Cardiac muscle cell (in vitro differentiated cells and primary cell): ENCODE measurements at regions not wholly inside any gene's neighbourhood (a gene's known extent, or its start where the extent isn't known, plus 50 kb on each side); places are given as distances from the start of the nearest gene placed in this dataset.
"Not testable (repeated sequence)": the region's sequence is repeated elsewhere in the genome, so short reads cannot be mapped to it uniquely, and the experiment has no call there.

Experiments
- DNase-seq, 2 donors: peaks; one replicate each; pipeline versions ENCODE4 v3.0.0 to v3.0.0-alpha.2; 2010 to 2017; ENCODE audit warnings: low read depth in 1 of 2, low spot score in 1 of 2
- H3K27ac ChIP-seq: fragments of 200-600 bp; sonication (generic); 2 replicates; pipeline ENCODE4 v1.5.1; 2016
- H3K27me3 ChIP-seq: fragments of 200-600 bp; sonication (generic); 2 replicates; pipeline ENCODE4 v1.6.0; 2016; ENCODE audit warnings: control low read depth
- H3K36me3 ChIP-seq: fragments of 200-600 bp; sonication (generic); 2 replicates; pipeline ENCODE4 v1.5.1; 2016; ENCODE audit warnings: control low read depth
- H3K4me1 ChIP-seq: fragments of 200-600 bp; sonication (generic); 2 replicates; pipeline ENCODE4 v1.8.1; 2017; ENCODE audit warnings: low read depth, mild to moderate bottlenecking, mixed run types
- H3K4me3 ChIP-seq: fragments of 200-600 bp; sonication (generic); 2 replicates; pipeline ENCODE4 v1.5.1; 2016; ENCODE audit warnings: mild to moderate bottlenecking
- H3K9me3 ChIP-seq: fragments of 200-600 bp; sonication (generic); 2 replicates; pipeline ENCODE4 v1.5.1; 2017; ENCODE audit warnings: low read depth, mild to moderate bottlenecking, control low read depth
- CTCF ChIP-seq: IDR thresholded peaks from 2 replicates; pipeline ENCODE4 v1.5.1; 2012; ENCODE audit warnings: low read depth, mild to moderate bottlenecking, low read length

DNA sequence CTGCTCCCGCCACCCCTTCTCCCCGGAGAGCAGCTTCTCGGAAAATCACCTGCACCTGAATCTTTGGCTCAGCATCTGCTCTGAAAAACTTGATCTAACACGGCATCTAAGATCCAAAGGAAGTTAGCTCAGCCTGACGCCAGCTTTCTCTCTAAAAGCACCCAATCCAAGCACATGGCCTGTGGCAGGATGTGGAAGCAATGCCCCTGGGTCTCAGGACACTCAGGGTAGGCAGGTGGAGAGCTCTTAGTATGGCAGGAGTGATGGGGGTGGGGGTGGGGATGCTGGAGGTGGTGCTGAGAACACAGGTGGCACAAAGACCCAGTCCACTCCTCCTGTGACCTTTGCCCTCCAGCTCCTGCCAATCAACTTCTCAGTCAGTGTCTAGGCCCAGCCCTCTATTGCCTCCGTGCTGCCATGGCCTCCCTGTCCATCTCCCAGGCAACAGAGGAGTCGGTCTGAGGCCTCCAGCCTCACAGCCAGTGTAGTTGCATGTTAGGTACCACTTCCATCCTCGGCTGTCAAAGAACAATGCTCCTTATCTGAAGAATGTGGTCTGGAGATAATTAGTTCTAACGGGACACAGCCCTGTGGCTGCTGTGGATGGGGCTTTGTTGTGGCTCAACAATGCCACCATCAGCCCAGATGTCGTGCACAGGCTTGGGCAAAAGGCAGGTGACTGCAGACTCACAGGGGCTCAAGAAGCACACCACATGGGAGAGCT is 180.0 kb upstream of the C14orf180 start:
- Histone ChIP-seq H3K36me3 (no peaks in the 10 kb centered on the region), H3K4me3 (no peak overlapping the region), H3K27ac (no peak overlapping the region), H3K27me3 (no peaks in the 10 kb centered on the region), H3K4me1 (no peaks in the 10 kb centered on the region), H3K9me3 (no peaks in the 10 kb centered on the region)
- TF ChIP-seq CTCF, result no peak
- DNase-seq, result peak in 1 of 2 donors; percentile 24

DNA sequence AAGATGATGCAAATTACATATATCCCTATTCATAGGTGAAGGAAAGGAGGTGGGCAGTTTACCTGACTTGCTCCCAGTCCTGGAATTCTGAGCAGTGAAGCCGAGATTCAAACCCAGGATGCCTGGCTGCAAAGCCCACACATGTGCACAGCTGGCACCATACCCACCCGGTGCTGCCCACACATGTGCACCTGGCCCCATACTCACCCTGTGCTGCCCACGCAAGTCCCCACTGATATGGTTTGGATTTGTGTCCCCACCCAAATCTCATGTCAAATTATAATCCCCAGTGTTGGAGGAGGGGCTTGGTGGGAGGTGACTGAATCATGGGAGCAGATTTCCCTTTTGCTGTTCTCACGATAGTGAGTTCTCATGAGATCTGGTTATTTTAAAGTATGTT is 179.2 kb upstream of the C14orf180 start:
- Histone ChIP-seq H3K9me3 (no peaks in the 10 kb centered on the region), H3K27me3 (no peaks in the 10 kb centered on the region), H3K27ac (no peak overlapping the region), H3K36me3 (no peaks in the 10 kb centered on the region), H3K4me3 (no peak overlapping the region), H3K4me1 (no peaks in the 10 kb centered on the region)
- no peak for TF ChIP-seq CTCF
- DNase-seq, result no peak

DNA sequence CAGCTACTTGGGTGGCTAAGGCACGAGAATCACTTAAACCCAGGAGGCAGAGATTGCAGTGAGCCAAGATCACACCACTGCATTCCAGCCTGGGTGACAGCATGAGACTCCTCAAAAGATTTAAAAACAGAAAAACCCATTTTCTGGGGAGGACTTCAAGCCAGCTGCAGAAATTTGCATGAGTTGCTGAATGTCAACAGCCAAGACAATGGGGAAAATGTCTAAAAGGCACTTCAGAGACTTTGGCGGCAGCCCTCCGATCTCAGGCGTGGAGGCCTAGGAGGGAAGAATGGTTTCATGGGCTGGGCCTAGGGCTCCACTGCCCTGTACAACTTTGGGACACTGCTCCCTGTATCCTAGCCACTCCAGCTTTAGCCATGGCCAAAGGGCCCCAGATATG is 177.8 kb upstream of the C14orf180 start:
- H3K27me3 ChIP-seq, result no peaks in the 10 kb centered on the region
- no peak for DNase-seq
- no peak overlapping the region for H3K27ac ChIP-seq
- H3K4me3 ChIP-seq, result no peak overlapping the region
- H3K9me3 ChIP-seq, result no peaks in the 10 kb centered on the region
- H3K4me1 ChIP-seq, result no peaks in the 10 kb centered on the region
- H3K36me3 ChIP-seq, result no peaks in the 10 kb centered on the region
- TF ChIP-seq CTCF, result no peak

DNA sequence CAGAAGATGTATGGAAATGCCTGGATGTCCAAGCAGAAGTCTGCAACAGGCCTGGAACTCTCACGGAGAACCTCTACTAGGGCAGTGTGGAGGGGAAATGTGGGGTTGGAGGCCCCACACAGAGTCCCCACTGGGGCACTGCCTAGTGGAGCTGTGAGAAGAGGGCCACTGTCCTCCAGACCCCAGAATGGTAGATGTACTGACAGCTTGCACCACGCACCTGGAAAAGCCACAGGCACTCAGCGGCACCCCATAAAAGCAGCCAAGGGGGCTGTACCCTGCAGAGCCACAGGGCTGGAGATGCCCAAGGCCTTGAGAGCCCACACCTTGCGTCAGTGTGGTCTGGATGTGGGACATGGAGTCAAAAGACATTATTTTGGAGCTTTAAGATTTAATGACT is 177.3 kb upstream of the C14orf180 start:
- H3K27me3 ChIP-seq, H3K4me1 ChIP-seq, H3K9me3 ChIP-seq, H3K4me3 ChIP-seq, H3K36me3 ChIP-seq, DNase-seq, H3K27ac ChIP-seq: not testable (repeated sequence)

GRCh38 chr14:104403421-104404220 is 175.9 kb upstream of the C14orf180 start:
- H3K4me1 ChIP-seq, result no peaks in the 10 kb centered on the region
- no peaks in the 10 kb centered on the region for H3K27me3 ChIP-seq
- H3K4me3 ChIP-seq, result no peak overlapping the region
- DNase-seq, result no peak
- no peak for TF ChIP-seq CTCF
- no peaks in the 10 kb centered on the region for H3K9me3 ChIP-seq
- H3K27ac ChIP-seq, result no peak overlapping the region
- no peaks in the 10 kb centered on the region for H3K36me3 ChIP-seq

DNA sequence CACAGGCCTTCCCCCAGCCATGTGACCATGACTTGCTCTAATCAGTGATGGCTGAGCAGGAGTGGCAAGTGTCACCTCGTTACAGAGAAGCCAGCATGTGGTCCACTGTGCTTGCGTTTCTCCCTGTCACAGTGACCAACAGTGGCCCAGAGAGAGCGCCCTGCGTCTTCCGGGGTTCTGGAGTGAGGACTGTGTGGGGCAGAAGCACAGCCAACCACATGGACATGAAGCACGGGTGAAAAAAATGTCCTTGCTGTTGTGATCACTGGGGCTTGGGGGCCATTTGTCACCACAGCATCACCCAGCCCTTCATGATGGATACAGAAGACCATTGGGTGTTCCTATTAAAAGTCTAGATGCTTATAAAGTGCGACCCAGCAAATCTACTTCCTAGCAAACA is 174.6 kb upstream of the C14orf180 start:
- no peak for TF ChIP-seq CTCF
- DNase-seq, result no peak
- Histone ChIP-seq H3K36me3 (no peaks in the 10 kb centered on the region), H3K4me1 (no peaks in the 10 kb centered on the region), H3K27ac (no peak overlapping the region), H3K9me3 (no peaks in the 10 kb centered on the region), H3K27me3 (no peaks in the 10 kb centered on the region), H3K4me3 (no peak overlapping the region)
